HepG2 (cell line): ENCODE measurements at regions not wholly inside any gene's neighbourhood (a gene's known extent, or its start where the extent isn't known, plus 50 kb on each side); places are given as distances from the start of the nearest gene placed in this dataset.

Source experiments
- FOXK2 ChIP-seq: fragments of 450-650 bp; IDR thresholded peaks from 2 replicates; pipeline ENCODE4 v1.6.1; 2016
- GABPA ChIP-seq, 2 experiments: IDR thresholded peaks; 2 replicates each; pipeline ENCODE4 v1.6.1; 2011 to 2016; ENCODE audit warnings: low read depth in 2 of 2, low read length in 1 of 2, missing biosample characterization in 1 of 2, missing genetic modification characterization in 1 of 2
- JUNB ChIP-seq: sonication (generic); formaldehyde crosslinking; IDR thresholded peaks from 2 replicates; pipeline ENCODE4 v1.8.0; 2022; ENCODE audit warnings: missing genetic modification reagents, mild to moderate bottlenecking, borderline replicate concordance
- NFRKB ChIP-seq: fragments of 450-650 bp; IDR thresholded peaks from 2 replicates; pipeline ENCODE4 v1.6.1; 2017
- PHF20 ChIP-seq: sonication (generic); formaldehyde crosslinking; IDR thresholded peaks from 2 replicates; pipeline ENCODE4 v1.5.0; 2020; ENCODE audit warnings: mild to moderate bottlenecking, missing genetic modification reagents
- PLRG1 ChIP-seq: fragments of 450-650 bp; conservative IDR thresholded peaks from 2 replicates; pipeline ENCODE4 v1.6.1; 2016
- SMC3 ChIP-seq: IDR thresholded peaks from 2 replicates; pipeline ENCODE4 v1.6.1; 2011; ENCODE audit warnings: low read length, improper control_type of control experiment
- TAF1 ChIP-seq: sonication (generic); formaldehyde crosslinking; IDR thresholded peaks from 2 replicates; pipeline ENCODE4 v1.4.0; 2020; ENCODE audit warnings: missing genetic modification reagents
- ZBTB21 ChIP-seq: sonication (generic); formaldehyde crosslinking; IDR thresholded peaks from 2 replicates; pipeline ENCODE4 v1.4.0; 2020; ENCODE audit warnings: missing genetic modification reagents
- ZNF589 ChIP-seq: sonication (generic); formaldehyde crosslinking; conservative IDR thresholded peaks from 2 replicates; pipeline ENCODE4 v1.8.0; 2022; ENCODE audit warnings: mild to moderate bottlenecking, moderate library complexity, missing genetic modification reagents

GRCh38 chr3:106013971-106014370 lies 145.2 kb upstream of the CBLB start:
- TF ChIP-seq PHF20 (no peak), FOXK2 (no peak), PLRG1 (no peak), ZNF589 (no peak), GABPA (IDR thresholded peaks at IDR 0.05; ENCODE audit: low read depth, low read length) (no peak), GABPA (CRISPR knock-in tag; IDR thresholded peaks at IDR 0.05; ENCODE audit: low read depth) (no peak), NFRKB (no peak), SMC3 (no peak), ZBTB21 (no peak), TAF1 (CRISPR knock-in tag) (no peak), JUNB (CRISPR knock-in tag) (no peak)
